Hepatocyte (in vitro differentiated cells): ENCODE measurements at regions not wholly inside any gene's neighbourhood (a gene's known extent, or its start where the extent isn't known, plus 50 kb on each side); places are given as distances from the start of the nearest gene placed in this dataset.

ENCODE experiments used
- DNase-seq: peaks from one replicate; pipeline ENCODE4 v3.0.0-alpha.2; 2016; ENCODE audit warnings: low spot score
- H2AFZ ChIP-seq: fragments of 200-600 bp; sonication (generic); 2 replicates; pipeline ENCODE4 v1.6.0; 2016; ENCODE audit warnings: antibody characterized with exemption, mild to moderate bottlenecking
- H3K27ac ChIP-seq: fragments of 200-600 bp; sonication (generic); 2 replicates; pipeline ENCODE4 v1.5.1; 2016; ENCODE audit warnings: mild to moderate bottlenecking
- H3K27me3 ChIP-seq: fragments of 200-600 bp; sonication (generic); 2 replicates; pipeline ENCODE4 v1.6.1; 2016
- H3K36me3 ChIP-seq: fragments of 200-600 bp; sonication (generic); replicated peaks from 2 replicates; pipeline ENCODE4 v1.5.1; 2016; ENCODE audit warnings: low read depth; ENCODE audit not compliant: insufficient read depth
- H3K4me1 ChIP-seq: fragments of 200-600 bp; sonication (generic); 2 replicates; pipeline ENCODE4 v1.5.1; 2016; ENCODE audit warnings: mild to moderate bottlenecking, moderate library complexity; ENCODE audit not compliant: insufficient read depth
- H3K4me2 ChIP-seq: fragments of 200-600 bp; sonication (generic); 2 replicates; pipeline ENCODE4 v1.6.0; 2016
- H3K4me3 ChIP-seq: fragments of 200-600 bp; sonication (generic); 2 replicates; pipeline ENCODE4 v1.5.1; 2016; ENCODE audit warnings: mild to moderate bottlenecking
- H3K79me2 ChIP-seq: fragments of 200-600 bp; sonication (generic); 2 replicates; pipeline ENCODE4 v1.6.0; 2017; ENCODE audit warnings: mild to moderate bottlenecking
- H3K9me2 ChIP-seq: fragments of 200-600 bp; sonication (generic); replicated peaks from 2 replicates; pipeline ENCODE4 v1.6.0; 2017; ENCODE audit warnings: mild to moderate bottlenecking; ENCODE audit not compliant: insufficient read depth
- H3K9me3 ChIP-seq: fragments of 200-600 bp; sonication (generic); 2 replicates; pipeline ENCODE4 v1.5.1; 2016; ENCODE audit warnings: low read depth, mild to moderate bottlenecking
- H4K20me1 ChIP-seq: fragments of 200-600 bp; sonication (generic); 2 replicates; pipeline ENCODE4 v1.6.0; 2016; ENCODE audit warnings: mild to moderate bottlenecking; ENCODE audit not compliant: insufficient read depth, poor library complexity, severe bottlenecking
- CTCF ChIP-seq: fragments of 200-600 bp; sonication (generic); IDR thresholded peaks from 2 replicates; pipeline ENCODE4 v1.5.1; 2016; ENCODE audit warnings: antibody characterized with exemption, mild to moderate bottlenecking; ENCODE audit not compliant: poor library complexity
- EZH2 ChIP-seq: fragments of 200-600 bp; sonication (generic); IDR thresholded peaks from 2 replicates; pipeline ENCODE4 v1.6.1; 2016; ENCODE audit warnings: antibody characterized with exemption, mild to moderate bottlenecking, borderline replicate concordance
- EZH2phosphoT487 ChIP-seq: fragments of 200-600 bp; sonication (generic); IDR thresholded peaks from one replicate; pipeline ENCODE4 v1.6.1; 2018; ENCODE audit warnings: antibody characterized with exemption, mild to moderate bottlenecking, low read depth, moderate library complexity; ENCODE audit not compliant: unreplicated experiment, severe bottlenecking
- whole genome bisulfite sequencing: methylation state at CpG from one replicate; pipeline ENCODE4 v1.1.6; 2016; ENCODE audit warnings: low lambda C conversion rate; ENCODE audit errors: missing lambda C conversion rate; 5-methylcytosine and 5-hydroxymethylcytosine counted together

- no peaks in the 10 kb centered on the region for H3K27me3 ChIP-seq
- H3K4me3 ChIP-seq, result no peak overlapping the region
- no peaks in the 10 kb centered on the region for H3K36me3 ChIP-seq
- DNase-seq, result no peak
- no peak overlapping the region for H3K4me2 ChIP-seq
- H2AFZ ChIP-seq, result no peak overlapping the region
- WGBS, result 89% methylated on average over 4 of the region's 4 CpGs
- no peak overlapping the region for H3K27ac ChIP-seq
- H3K9me3 ChIP-seq, result no peaks in the 10 kb centered on the region
- no peaks in the 10 kb centered on the region for H3K9me2 ChIP-seq
- no peaks in the 10 kb centered on the region for H3K4me1 ChIP-seq
- H4K20me1 ChIP-seq, result no peaks in the 10 kb centered on the region
- TF ChIP-seq CTCF (no peak), EZH2phosphoT487 (no peak)
- no peaks in the 10 kb centered on the region for H3K79me2 ChIP-seq
Observed at GRCh38 chr7:16174253-16174652, 247.1 kb downstream of the CRPPA start.

GRCh38 chr7:16172366-16172765 lies 249.0 kb downstream of the CRPPA start:
- H3K9me3 ChIP-seq, result no peaks in the 10 kb centered on the region
- no peak for DNase-seq
- TF ChIP-seq EZH2phosphoT487 (no peak), EZH2 (no peak), CTCF (no peak)
- H3K4me1 ChIP-seq, result no peaks in the 10 kb centered on the region
- H4K20me1 ChIP-seq, result no peaks in the 10 kb centered on the region
- no peaks in the 10 kb centered on the region for H3K79me2 ChIP-seq
- 92% methylated on average over 2 of the region's 2 CpGs for WGBS
- H3K4me3 ChIP-seq, result no peak overlapping the region
- H3K27ac ChIP-seq, result no peak overlapping the region
- H3K4me2 ChIP-seq, result no peak overlapping the region
- no peaks in the 10 kb centered on the region for H3K9me2 ChIP-seq
- no peaks in the 10 kb centered on the region for H3K27me3 ChIP-seq
- H3K36me3 ChIP-seq, result no peaks in the 10 kb centered on the region
- no peak overlapping the region for H2AFZ ChIP-seq

- 87% methylated on average over 3 of the region's 3 CpGs for WGBS
- Histone ChIP-seq H3K9me3 (no peaks in the 10 kb centered on the region), H3K4me1 (no peaks in the 10 kb centered on the region), H2AFZ (no peak overlapping the region), H3K36me3 (no peaks in the 10 kb centered on the region), H3K9me2 (no peaks in the 10 kb centered on the region), H3K4me3 (no peak overlapping the region), H3K79me2 (no peaks in the 10 kb centered on the region), H4K20me1 (no peaks in the 10 kb centered on the region), H3K27ac (no peak overlapping the region), H3K27me3 (no peaks in the 10 kb centered on the region), H3K4me2 (no peak overlapping the region)
- TF ChIP-seq EZH2, result no peak
- TF ChIP-seq CTCF, result no peak
- TF ChIP-seq EZH2phosphoT487, result no peak
- DNase-seq, result no peak
Observed at GRCh38 chr7:16171928-16172327, 249.4 kb downstream of the CRPPA start.

GRCh38 chr7:16170671-16171070 lies 250.7 kb downstream of the CRPPA start:
- Histone ChIP-seq H4K20me1 (no peaks in the 10 kb centered on the region), H3K36me3 (no peaks in the 10 kb centered on the region), H3K27ac (no peak overlapping the region), H3K9me2 (no peaks in the 10 kb centered on the region), H3K27me3 (no peaks in the 10 kb centered on the region), H3K4me3 (no peak overlapping the region), H3K4me2 (no peak overlapping the region), H3K4me1 (no peaks in the 10 kb centered on the region), H3K9me3 (no peaks in the 10 kb centered on the region), H3K79me2 (no peaks in the 10 kb centered on the region), H2AFZ (no peak overlapping the region)
- no peak for DNase-seq
- 98% methylated on average over 14 of the region's 18 CpGs for WGBS
- TF ChIP-seq EZH2phosphoT487, result no peak
- no peak for TF ChIP-seq CTCF
- TF ChIP-seq EZH2, result no peak
